Type B pancreatic cell (in vitro differentiated cells): ENCODE measurements at regions not wholly inside any gene's neighbourhood (a gene's known extent, or its start where the extent isn't known, plus 50 kb on each side); places are given as distances from the start of the nearest gene placed in this dataset.

Experiments used
- DNase-seq: peaks from one replicate; pipeline ENCODE4 v3.0.0; 2021; ENCODE audit warnings: mixed read lengths; ENCODE audit not compliant: unreplicated experiment; ENCODE audit errors: extremely low spot score
- H3K27ac Mint-ChIP-seq: 2 replicates; pipeline ENCODE4 v1.8.0; 2021; ENCODE audit warnings: mild to moderate bottlenecking, mixed read lengths
- H3K27me3 Mint-ChIP-seq: 2 replicates; pipeline ENCODE4 v1.8.0; 2021; ENCODE audit warnings: mixed read lengths
- H3K36me3 Mint-ChIP-seq: 2 replicates; pipeline ENCODE4 v1.8.0; 2021; ENCODE audit warnings: mixed read lengths
- H3K4me1 Mint-ChIP-seq: one replicate; pipeline ENCODE4 v1.8.0; 2021; ENCODE audit warnings: mixed read lengths; ENCODE audit not compliant: unreplicated experiment
- H3K4me3 Mint-ChIP-seq: 2 replicates; pipeline ENCODE4 v1.8.0; 2021; ENCODE audit warnings: mild to moderate bottlenecking, mixed read lengths
- H3K9me3 Mint-ChIP-seq: 2 replicates; pipeline ENCODE4 v1.8.0; 2021; ENCODE audit warnings: mixed read lengths
- CTCF ChIP-seq: fragments of 200-600 bp; sonication (generic); conservative IDR thresholded peaks from 2 replicates; pipeline ENCODE4 v1.5.0; 2021; ENCODE audit warnings: antibody characterized with exemption, mild to moderate bottlenecking

- no peaks in the 10 kb centered on the region for H3K9me3 Mint-ChIP-seq
- peak overlapping the region; percentile 78 for H3K27ac Mint-ChIP-seq
- no peak for DNase-seq
- no peaks in the 10 kb centered on the region for H3K4me1 Mint-ChIP-seq
- no peak overlapping the region for H3K4me3 Mint-ChIP-seq
- no peak for TF ChIP-seq CTCF
- H3K27me3 Mint-ChIP-seq: peaks cover 7% of the 10 kb centered on the region
- H3K36me3 Mint-ChIP-seq: no peaks in the 10 kb centered on the region
These were observed 88.0 kb upstream of the TMEM132C start for GRCh38 chr12:128178966-128179365.

- Mint-ChIP-seq H3K9me3 (no peaks in the 10 kb centered on the region), H3K4me1 (peaks cover 4% of the 10 kb centered on the region), H3K4me3 (no peak overlapping the region), H3K27ac (no peak overlapping the region), H3K36me3 (no peaks in the 10 kb centered on the region), H3K27me3 (peaks cover 11% of the 10 kb centered on the region)
- no peak for TF ChIP-seq CTCF
- no peak for DNase-seq
These were observed 86.8 kb upstream of the TMEM132C start for GRCh38 chr12:128180166-128180565.

GRCh38 chr12:128190052-128190451 lies 76.9 kb upstream of the TMEM132C start:
- Mint-ChIP-seq H3K36me3 (no peaks in the 10 kb centered on the region), H3K27me3 (peaks cover 4% of the 10 kb centered on the region), H3K9me3 (no peaks in the 10 kb centered on the region), H3K4me1 (no peaks in the 10 kb centered on the region), H3K27ac (no peak overlapping the region), H3K4me3 (no peak overlapping the region)
- no peak for TF ChIP-seq CTCF
- DNase-seq: no peak

GRCh38 chr12:128190614-128191013 lies 76.4 kb upstream of the TMEM132C start:
- DNase-seq: no peak
- peak overlapping the region; percentile 23 for H3K27ac Mint-ChIP-seq

GRCh38 chr12:128191380-128191779 lies 75.6 kb upstream of the TMEM132C start:
- no peak for DNase-seq
- TF ChIP-seq CTCF: no peak
- Mint-ChIP-seq H3K4me1 (no peaks in the 10 kb centered on the region), H3K9me3 (no peaks in the 10 kb centered on the region), H3K27ac (no peak overlapping the region), H3K27me3 (peaks cover 4% of the 10 kb centered on the region), H3K36me3 (no peaks in the 10 kb centered on the region), H3K4me3 (no peak overlapping the region)

More at GRCh38 chr12:128190614-128191013, 76.4 kb upstream of the TMEM132C start:
- H3K9me3 Mint-ChIP-seq: no peaks in the 10 kb centered on the region
- H3K4me3 Mint-ChIP-seq: no peak overlapping the region
- no peaks in the 10 kb centered on the region for H3K4me1 Mint-ChIP-seq
- H3K27me3 Mint-ChIP-seq: peaks cover 4% of the 10 kb centered on the region
- peak; percentile 85 for TF ChIP-seq CTCF
- no peaks in the 10 kb centered on the region for H3K36me3 Mint-ChIP-seq

- Mint-ChIP-seq H3K9me3 (peaks cover 6% of the 10 kb centered on the region), H3K4me3 (no peak overlapping the region), H3K27me3 (no peaks in the 10 kb centered on the region), H3K27ac (no peak overlapping the region), H3K4me1 (no peaks in the 10 kb centered on the region), H3K36me3 (no peaks in the 10 kb centered on the region)
- TF ChIP-seq CTCF: no peak
- no peak for DNase-seq
These were observed 62.3 kb upstream of the TMEM132C start for GRCh38 chr12:128204711-128205110.
